ENCODE measurements at regions not wholly inside any gene's neighbourhood (a gene's known extent, or its start where the extent isn't known, plus 50 kb on each side); places are given as distances from the start of the nearest gene placed in this dataset.

GRCh38 chr5:161235569-161235968 is 311.0 kb downstream of the GABRB2 start:
- DNase-seq (ENCODE audit: low spot score), result no peak

- DNase-seq (ENCODE audit: low spot score), result no peak
These were observed 313.0 kb downstream of the GABRB2 start for GRCh38 chr5:161233553-161233952.

GRCh38 chr5:161230221-161230620 is 316.3 kb downstream of the GABRB2 start:
- no peak for DNase-seq (ENCODE audit: low spot score)

GRCh38 chr5:161219816-161220215 is 326.7 kb downstream of the GABRB2 start:
- DNase-seq (ENCODE audit: low spot score), result no peak

GRCh38 chr5:161216877-161217276 is 329.6 kb downstream of the GABRB2 start:
- no peak for DNase-seq (ENCODE audit: low spot score)

- no peak for DNase-seq (ENCODE audit: low spot score)
These were observed 334.3 kb downstream of the GABRB2 start for GRCh38 chr5:161212123-161212712.

- DNase-seq (ENCODE audit: low spot score), result no peak
These were observed 345.0 kb downstream of the GABRB2 start for GRCh38 chr5:161201558-161201957.

- DNase-seq (ENCODE audit: low spot score), result no peak
These were observed 338.8 kb upstream of the ATP10B start for GRCh38 chr5:161190778-161191177.

GRCh38 chr5:161190086-161190485 is 338.1 kb upstream of the ATP10B start:
- no peak for DNase-seq (ENCODE audit: low spot score)

- no peak for DNase-seq (ENCODE audit: low spot score)
These were observed 337.4 kb upstream of the ATP10B start for GRCh38 chr5:161189452-161189851.

- DNase-seq (ENCODE audit: low spot score), result no peak
These were observed 331.5 kb upstream of the ATP10B start for GRCh38 chr5:161183559-161183958.

- no peak for DNase-seq (ENCODE audit: low spot score)
These were observed 324.2 kb upstream of the ATP10B start for GRCh38 chr5:161176221-161176620.

- no peak for DNase-seq (ENCODE audit: low spot score)
These were observed 317.8 kb upstream of the ATP10B start for GRCh38 chr5:161169776-161170175.

- DNase-seq (ENCODE audit: low spot score), result no peak
These were observed 315.2 kb upstream of the ATP10B start for GRCh38 chr5:161167016-161167767.

GRCh38 chr5:161165998-161166660 is 314.1 kb upstream of the ATP10B start:
- no peak for DNase-seq (ENCODE audit: low spot score)

GRCh38 chr5:161157925-161158324 is 305.9 kb upstream of the ATP10B start:
- DNase-seq (ENCODE audit: low spot score), result no peak

GRCh38 chr5:161155451-161155850 is 303.4 kb upstream of the ATP10B start:
- no peak for DNase-seq (ENCODE audit: low spot score)

- no peak for DNase-seq (ENCODE audit: low spot score)
These were observed 300.5 kb upstream of the ATP10B start for GRCh38 chr5:161152415-161152940.

- DNase-seq (ENCODE audit: low spot score), result no peak
These were observed 298.5 kb upstream of the ATP10B start for GRCh38 chr5:161150441-161150988.

GRCh38 chr5:161149078-161149477 is 297.1 kb upstream of the ATP10B start:
- DNase-seq (ENCODE audit: low spot score), result no peak

- no peak for DNase-seq (ENCODE audit: low spot score)
These were observed 286.9 kb upstream of the ATP10B start for GRCh38 chr5:161138751-161139455.

GRCh38 chr5:161134956-161135355 is 282.9 kb upstream of the ATP10B start:
- no peak for DNase-seq (ENCODE audit: low spot score)

Measured in hepatic stellate cell (primary cell).